ENCODE measurements at regions not wholly inside any gene's neighbourhood (a gene's known extent, or its start where the extent isn't known, plus 50 kb on each side); places are given as distances from the start of the nearest gene placed in this dataset.

- DNase-seq: no peak
Measured at GRCh38 chr20:21812379-21812778, 106.9 kb downstream of the PAX1 start.

GRCh38 chr20:21809961-21810523, 104.6 kb downstream of the PAX1 start:
- DNase-seq: no peak

GRCh38 chr20:21808863-21809664, 103.6 kb downstream of the PAX1 start:
- peak; percentile 2 for DNase-seq

GRCh38 chr20:21808139-21808538, 102.7 kb downstream of the PAX1 start:
- no peak for DNase-seq

- no peak for DNase-seq
Measured at GRCh38 chr20:21804802-21805201, 99.3 kb downstream of the PAX1 start.

GRCh38 chr20:21801193-21801592, 95.7 kb downstream of the PAX1 start:
- DNase-seq: no peak

GRCh38 chr20:21798384-21798783, 92.9 kb downstream of the PAX1 start:
- no peak for DNase-seq

GRCh38 chr20:21796059-21796458, 90.6 kb downstream of the PAX1 start:
- DNase-seq: no peak

- DNase-seq: no peak
Measured at GRCh38 chr20:21788082-21788481, 82.6 kb downstream of the PAX1 start.

- no peak for DNase-seq
Measured at GRCh38 chr20:21781446-21782075, 76.1 kb downstream of the PAX1 start.

- DNase-seq: no peak
Measured at GRCh38 chr20:21780528-21780927, 75.1 kb downstream of the PAX1 start.

Measured in NCI-H1694 treated with DMSO at 0.1 percent for 48 hours (cell line).